Common myeloid progenitor, CD34-positive (primary cell): ENCODE measurements at regions not wholly inside any gene's neighbourhood (a gene's known extent, or its start where the extent isn't known, plus 50 kb on each side); places are given as distances from the start of the nearest gene placed in this dataset.
A peak's percentile ranks its signal among the peaks of the same experiment; 100 is the strongest.

ENCODE experiments used
- CTCF ChIA-PET: fragments of 350-600 bp; sonication (Branson Sonifier 250); formaldehyde crosslinking; loops from one replicate; lab custom pipeline; 2021; ENCODE audit warnings: antibody characterized with exemption; lab: Charles Lee
- POLR2A ChIA-PET: fragments of 350-600 bp; sonication (Branson Sonifier 250); formaldehyde crosslinking; loops from one replicate; lab custom pipeline; 2021; ENCODE audit warnings: antibody characterized with exemption; lab: Charles Lee
- DNase-seq, 3 donors: peaks; one replicate each; pipeline versions ENCODE4 v3.0.0 to v3.0.0-alpha.2; 2013
- H3K27ac ChIP-seq, 2 experiments: 1 replicate in 1 of 2; 2 replicates in 1 of 2; pipeline ENCODE4 v1.7.0; 2013; ENCODE audit warnings: inconsistent platforms in 2 of 2, low read length in 2 of 2, mild to moderate bottlenecking in 2 of 2, low read depth in 1 of 2, moderate library complexity in 1 of 2; ENCODE audit not compliant: severe bottlenecking in 2 of 2, insufficient read depth in 1 of 2, poor library complexity in 1 of 2
- H3K27me3 ChIP-seq, 5 experiments: replicated peaks in 2 of 5; 1 replicate in 3 of 5; 2 replicates in 2 of 5; pipeline versions ENCODE4 v1.6.1 to v1.7.0; 2013; ENCODE audit warnings: low read length in 4 of 5, mild to moderate bottlenecking in 2 of 5, moderate library complexity in 2 of 5, inconsistent platforms in 1 of 5; ENCODE audit not compliant: insufficient read depth in 5 of 5, control insufficient read depth in 4 of 5
- H3K36me3 ChIP-seq, 4 experiments: 1 replicate in 2 of 4; 2 replicates in 2 of 4; pipeline versions ENCODE4 v1.6.1 to v1.7.0; 2013; ENCODE audit warnings: low read length in 3 of 4, control low read depth in 1 of 4, mild to moderate bottlenecking in 1 of 4; ENCODE audit not compliant: control insufficient read depth in 4 of 4, insufficient read depth in 4 of 4
- H3K4me1 ChIP-seq, 4 experiments: 1 replicate in 3 of 4; 2 replicates in 1 of 4; pipeline versions ENCODE4 v1.6.1 to v1.7.1; 2013; ENCODE audit warnings: low read length in 3 of 4, mild to moderate bottlenecking in 3 of 4, control low read depth in 1 of 4, inconsistent platforms in 1 of 4, moderate library complexity in 1 of 4; ENCODE audit not compliant: control insufficient read depth in 4 of 4, insufficient read depth in 4 of 4; ENCODE audit errors: control extremely low read depth in 1 of 4
- H3K4me3 ChIP-seq, 7 experiments: 1 replicate in 4 of 7; 2 replicates in 3 of 7; pipeline versions ENCODE4 v1.5.1 to v1.7.0; 2013; ENCODE audit warnings: mild to moderate bottlenecking in 7 of 7, low read length in 6 of 7, moderate library complexity in 6 of 7, inconsistent platforms in 2 of 7, low read depth in 2 of 7, control low read depth in 1 of 7; ENCODE audit not compliant: insufficient read depth in 4 of 7, control insufficient read depth in 1 of 7; ENCODE audit errors: extremely low read depth in 1 of 7
- H3K9me3 ChIP-seq, 5 experiments: 1 replicate in 4 of 5; 2 replicates in 1 of 5; pipeline versions ENCODE4 v1.6.1 to v1.7.1; 2013; ENCODE audit warnings: low read length in 4 of 5, mild to moderate bottlenecking in 2 of 5, inconsistent platforms in 1 of 5, low read depth in 1 of 5, moderate library complexity in 1 of 5; ENCODE audit not compliant: control insufficient read depth in 4 of 5, insufficient read depth in 2 of 5; ENCODE audit errors: control extremely low read depth in 1 of 5
- WGBS: methylation state at CpG from one replicate; pipeline ENCODE4 v1.1.5; 2013; ENCODE audit not compliant: insufficient coverage; 5-methylcytosine and 5-hydroxymethylcytosine counted together

GRCh38 chr6:130524552-130524951 is 158.7 kb downstream of the TMEM200A start:
- no peak overlapping the region for H3K4me3 ChIP-seq
- POLR2A ChIA-PET, result no interaction called here
- DNase-seq, result peak in 2 of 3 donors; percentile 45 to 48
- H3K27ac ChIP-seq, result no peak overlapping the region
- no peaks in the 10 kb centered on the region for H3K36me3 ChIP-seq
- no peaks in the 10 kb centered on the region for H3K27me3 ChIP-seq
- H3K4me1 ChIP-seq, result peaks cover 13 to 43% (median 35%) of the 10 kb centered on the region in 4 experiments
- peaks cover 0 to 5% (median 0%) of the 10 kb centered on the region in 5 experiments for H3K9me3 ChIP-seq
- CTCF ChIA-PET, result no interaction called here
- 97% methylated on average over 5 of the region's 5 CpGs for WGBS

- H3K4me1 ChIP-seq, result peaks cover 13 to 43% (median 35%) of the 10 kb centered on the region in 4 experiments
- POLR2A ChIA-PET, result interaction anchor here (0.8 to 1.1 kb wide), 2 partner anchors 12 to 77 kb away, joined by 4 to 5 read pairs; no protein-coding TSS in a partner anchor
- H3K27ac ChIP-seq, result no peak overlapping the region
- H3K36me3 ChIP-seq, result no peaks in the 10 kb centered on the region
- peaks cover 0 to 5% (median 0%) of the 10 kb centered on the region in 5 experiments for H3K9me3 ChIP-seq
- WGBS, result 0% methylated on average over 1 of the region's 1 CpG
- peak; percentile 49 to 91 (median 84) for DNase-seq
- no peaks in the 10 kb centered on the region for H3K27me3 ChIP-seq
- peak overlapping the region in 1 of 7 experiments; percentile 7 for H3K4me3 ChIP-seq
- CTCF ChIA-PET, result interaction anchor here (1.4 kb wide), 1 partner anchor 72 kb away, joined by 3 read pairs; no protein-coding TSS in a partner anchor
Observed at GRCh38 chr6:130525408-130525807, 159.6 kb downstream of the TMEM200A start.

GRCh38 chr6:130526466-130526865 is 160.6 kb downstream of the TMEM200A start:
- 12% methylated on average over 2 of the region's 3 CpGs for WGBS
- peak in 1 of 3 donors; percentile 52 for DNase-seq
- H3K27me3 ChIP-seq, result no peaks in the 10 kb centered on the region
- no peaks in the 10 kb centered on the region for H3K36me3 ChIP-seq
- ChIA-PET CTCF (interaction anchor here (1.4 to 1.6 kb wide), 2 partner anchors 11 to 71 kb away, joined by 3 to 4 read pairs; no protein-coding TSS in a partner anchor), POLR2A (no interaction called here)
- H3K9me3 ChIP-seq, result peaks cover 0 to 6% (median 0%) of the 10 kb centered on the region in 5 experiments
- no peak overlapping the region for H3K4me3 ChIP-seq
- peaks cover 13 to 41% (median 35%) of the 10 kb centered on the region in 4 experiments for H3K4me1 ChIP-seq
- no peak overlapping the region for H3K27ac ChIP-seq

- ChIA-PET CTCF (interaction anchor here (1.6 kb wide), 1 partner anchor 12 kb away, joined by 4 read pairs; no protein-coding TSS in a partner anchor), POLR2A (no interaction called here)
- Histone ChIP-seq H3K27ac (no peak overlapping the region), H3K4me1 (peaks cover 13 to 41% (median 35%) of the 10 kb centered on the region in 4 experiments), H3K27me3 (no peaks in the 10 kb centered on the region), H3K4me3 (no peak overlapping the region), H3K36me3 (no peaks in the 10 kb centered on the region), H3K9me3 (peaks cover 0 to 6% (median 0%) of the 10 kb centered on the region in 5 experiments)
- no CpG with 5 or more reads among the region's 1 CpG for WGBS
- no peak for DNase-seq
Observed at GRCh38 chr6:130527173-130527572, 161.4 kb downstream of the TMEM200A start.

- no peaks in the 10 kb centered on the region for H3K27me3 ChIP-seq
- H3K27ac ChIP-seq, result no peak overlapping the region
- 94% methylated on average over 6 of the region's 8 CpGs for WGBS
- peaks cover 13 to 29% (median 26%) of the 10 kb centered on the region in 4 experiments for H3K4me1 ChIP-seq
- no peaks in the 10 kb centered on the region for H3K36me3 ChIP-seq
- peaks cover 0 to 6% (median 0%) of the 10 kb centered on the region in 5 experiments for H3K9me3 ChIP-seq
- POLR2A ChIA-PET, result no interaction called here
- CTCF ChIA-PET, result interaction anchor here (1.3 kb wide), 1 partner anchor 11 kb away, joined by 3 read pairs; no protein-coding TSS in a partner anchor
- DNase-seq, result no peak
- H3K4me3 ChIP-seq, result no peak overlapping the region
Observed at GRCh38 chr6:130529569-130530149, 163.8 kb downstream of the TMEM200A start.

GRCh38 chr6:130534627-130535026 is 168.8 kb downstream of the TMEM200A start:
- H3K9me3 ChIP-seq, result peaks cover 0 to 29% (median 13%) of the 10 kb centered on the region in 5 experiments
- no peak overlapping the region for H3K4me3 ChIP-seq
- POLR2A ChIA-PET, result no interaction called here
- peaks cover 0 to 3% (median 0%) of the 10 kb centered on the region in 4 experiments for H3K4me1 ChIP-seq
- no peaks in the 10 kb centered on the region for H3K27me3 ChIP-seq
- no peak for DNase-seq
- CTCF ChIA-PET, result no interaction called here
- WGBS, result no CpG with 5 or more reads among the region's 3 CpGs
- H3K27ac ChIP-seq, result no peak overlapping the region
- H3K36me3 ChIP-seq, result no peaks in the 10 kb centered on the region

DNA sequence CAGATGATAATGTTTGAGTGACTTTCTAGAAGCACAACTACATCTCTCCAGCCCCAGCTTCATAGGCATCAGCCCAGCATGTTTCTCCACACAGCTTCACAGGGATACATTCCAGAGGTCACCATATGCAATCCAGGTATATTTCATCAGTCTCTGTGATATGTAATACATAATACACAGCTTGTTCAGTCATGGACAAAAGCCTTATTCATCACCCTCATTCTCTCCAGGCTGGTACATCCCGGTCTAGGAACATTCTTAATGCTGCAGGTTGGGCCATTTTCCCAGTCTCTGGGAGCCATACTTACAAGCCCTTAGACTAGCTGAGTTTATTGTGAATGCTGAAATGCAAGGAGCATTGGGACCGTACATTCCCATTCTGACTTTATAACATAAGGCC is 169.4 kb downstream of the TMEM200A start:
- H3K36me3 ChIP-seq, result no peaks in the 10 kb centered on the region
- ChIA-PET POLR2A (no interaction called here), CTCF (no interaction called here)
- H3K27ac ChIP-seq, result no peak overlapping the region
- no peak overlapping the region for H3K4me3 ChIP-seq
- no peak for DNase-seq
- no peaks in the 10 kb centered on the region for H3K27me3 ChIP-seq
- WGBS, result no CpG with 5 or more reads among the region's 2 CpGs
- peaks cover 0 to 3% (median 0%) of the 10 kb centered on the region in 4 experiments for H3K4me1 ChIP-seq
- H3K9me3 ChIP-seq, result peaks cover 0 to 29% (median 13%) of the 10 kb centered on the region in 5 experiments
